GM18858 (cell line): ENCODE measurements at regions not wholly inside any gene's neighbourhood (a gene's known extent, or its start where the extent isn't known, plus 50 kb on each side); places are given as distances from the start of the nearest gene placed in this dataset.
"Not testable (repeated sequence)": the region's sequence is repeated elsewhere in the genome, so short reads cannot be mapped to it uniquely, and the experiment has no call there.

Source experiments
- ATAC-seq: cut with Tn5 transposase; IDR thresholded peaks from one replicate; pipeline ENCODE4 v1.9.1; 2021; ENCODE audit not compliant: unreplicated experiment

- ATAC-seq: no peak
These were observed 156.8 kb upstream of the STS start for GRCh38 chrX:6990552-6991193.

GRCh38 chrX:6989858-6990257, 157.7 kb upstream of the STS start:
- ATAC-seq: no peak

DNA sequence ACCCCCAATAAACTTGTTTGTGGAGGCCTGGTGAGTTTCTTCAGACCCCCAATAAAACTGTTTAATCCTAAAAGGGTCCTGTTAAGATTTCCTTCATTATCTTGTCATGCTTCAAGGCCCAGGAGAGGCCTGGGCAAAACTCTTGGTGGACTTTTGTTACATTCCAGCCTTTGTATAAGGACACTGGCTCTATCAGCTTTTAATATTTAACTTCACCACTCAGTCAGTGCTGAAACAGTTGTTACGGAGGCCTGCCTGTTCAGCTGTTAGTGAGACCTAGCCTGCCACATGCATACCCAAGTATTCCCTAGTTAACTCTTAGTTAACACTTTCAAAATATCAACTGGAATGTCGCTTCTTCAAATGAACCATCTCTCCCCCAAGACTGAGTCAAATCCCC, 158.8 kb upstream of the STS start:
- ATAC-seq: not testable (repeated sequence)

- ATAC-seq: no peak
These were observed 160.6 kb upstream of the STS start for GRCh38 chrX:6986915-6987314.

DNA sequence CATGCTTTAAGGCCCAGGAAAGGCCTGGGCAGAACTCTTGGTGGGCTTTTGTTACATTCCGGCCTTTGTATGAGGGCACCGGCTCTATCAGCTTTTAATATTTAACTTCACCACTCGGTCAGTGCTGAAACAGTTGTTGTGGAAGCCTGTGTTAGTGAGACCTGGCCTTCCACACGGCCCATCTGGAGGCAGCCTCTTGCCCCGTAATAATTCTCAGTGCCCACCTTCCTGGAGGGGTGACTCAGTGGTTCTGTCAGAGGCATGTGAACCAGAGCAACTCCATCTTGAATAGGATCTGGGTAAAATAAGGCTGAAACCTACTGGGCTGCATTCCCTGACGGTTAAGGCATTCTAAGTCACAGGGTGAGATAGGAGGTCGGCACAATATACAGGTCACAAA, 162.0 kb upstream of the STS start:
- ATAC-seq: no peak

DNA sequence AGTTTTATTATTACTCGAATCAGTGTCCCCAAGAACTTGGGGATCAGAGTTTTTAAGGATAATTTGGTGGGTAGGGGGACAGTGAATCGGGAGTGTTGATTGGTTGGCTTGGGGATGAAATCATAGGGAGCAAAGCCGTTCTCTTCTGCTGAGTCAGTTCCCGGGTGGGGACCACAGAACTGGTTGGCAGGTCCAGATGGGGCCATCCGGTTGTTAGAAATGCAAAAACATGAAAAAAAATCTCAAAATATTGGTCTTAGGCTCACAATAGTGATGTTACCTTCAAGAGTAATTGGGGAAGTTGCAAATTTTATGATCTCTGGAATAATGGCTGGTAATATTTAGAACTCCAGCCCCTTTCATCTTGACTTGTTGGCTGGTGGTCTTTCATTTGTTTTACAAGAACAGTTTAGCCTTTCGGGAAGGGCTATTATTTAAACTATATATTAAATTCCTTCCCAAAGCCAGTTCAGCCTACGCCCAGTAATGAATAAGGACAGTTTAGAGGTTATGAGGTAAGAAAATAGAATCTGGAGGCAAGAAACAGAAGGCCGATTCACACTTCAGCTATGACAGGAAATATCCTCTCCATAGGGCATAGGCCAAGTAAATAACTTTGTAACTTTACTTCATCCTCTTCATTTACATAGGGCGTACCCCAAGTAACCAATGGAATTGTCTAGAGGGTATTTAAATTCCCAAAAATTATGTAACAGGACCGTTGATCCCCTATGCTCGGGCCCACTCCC, 164.1 kb upstream of the STS start:
- no peak for ATAC-seq

GRCh38 chrX:6981718-6982406, 165.7 kb upstream of the STS start:
- no peak for ATAC-seq

DNA sequence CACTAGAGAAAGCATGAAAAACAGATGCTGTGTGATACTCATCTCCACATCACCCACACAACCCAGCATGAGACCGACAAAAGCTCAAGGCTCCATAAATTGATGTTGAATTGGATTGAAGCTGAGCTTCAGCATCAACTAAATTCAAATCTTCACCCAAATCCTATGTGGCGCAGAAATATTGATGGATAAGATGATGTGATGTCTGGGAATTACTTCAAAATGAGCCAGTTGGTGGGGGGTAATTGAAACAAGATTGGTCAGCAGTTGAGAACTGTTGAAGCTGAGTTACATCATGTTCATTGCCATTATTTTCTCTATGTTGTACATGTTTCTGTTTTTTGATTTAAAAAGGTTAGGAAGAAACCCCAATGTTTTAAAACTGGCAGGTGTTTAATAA, 166.5 kb upstream of the STS start:
- ATAC-seq: no peak

GRCh38 chrX:6968231-6968630, 179.3 kb upstream of the STS start:
- ATAC-seq: no peak

DNA sequence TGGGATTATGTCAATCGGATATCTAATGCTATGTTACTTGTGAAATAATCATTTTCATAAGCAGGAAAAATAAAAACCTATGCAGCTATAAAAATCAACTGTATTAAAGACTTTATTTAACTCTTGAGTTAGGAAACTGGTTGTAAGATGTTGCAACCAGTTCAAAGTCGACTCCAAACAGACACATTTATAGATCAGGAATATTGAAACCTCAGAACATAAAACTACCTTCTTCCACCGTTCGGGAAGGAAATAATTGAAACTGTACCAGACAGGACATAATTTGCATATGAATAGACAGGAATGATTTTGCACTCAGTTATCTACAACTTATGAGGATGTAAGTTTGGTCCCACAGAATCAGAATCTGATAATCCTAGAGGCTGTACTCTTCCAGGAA, 181.8 kb upstream of the STS start:
- ATAC-seq: no peak

DNA sequence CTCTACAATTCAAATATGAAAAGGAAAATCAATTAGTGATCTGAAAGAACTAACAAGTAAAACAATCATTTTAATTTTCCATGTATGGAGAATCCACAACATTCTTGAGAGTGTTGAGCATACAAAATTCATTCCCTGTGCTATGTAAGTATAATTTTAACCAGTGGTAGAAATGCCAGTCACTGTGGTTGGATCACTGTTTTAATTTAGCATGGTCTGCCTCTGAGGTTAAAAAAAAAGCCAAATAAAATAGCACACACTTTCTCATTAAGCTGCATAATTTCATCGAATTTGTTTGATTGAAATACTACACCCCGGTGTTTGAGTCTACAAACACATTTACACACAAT, 185.5 kb upstream of the STS start:
- ATAC-seq: no peak

DNA sequence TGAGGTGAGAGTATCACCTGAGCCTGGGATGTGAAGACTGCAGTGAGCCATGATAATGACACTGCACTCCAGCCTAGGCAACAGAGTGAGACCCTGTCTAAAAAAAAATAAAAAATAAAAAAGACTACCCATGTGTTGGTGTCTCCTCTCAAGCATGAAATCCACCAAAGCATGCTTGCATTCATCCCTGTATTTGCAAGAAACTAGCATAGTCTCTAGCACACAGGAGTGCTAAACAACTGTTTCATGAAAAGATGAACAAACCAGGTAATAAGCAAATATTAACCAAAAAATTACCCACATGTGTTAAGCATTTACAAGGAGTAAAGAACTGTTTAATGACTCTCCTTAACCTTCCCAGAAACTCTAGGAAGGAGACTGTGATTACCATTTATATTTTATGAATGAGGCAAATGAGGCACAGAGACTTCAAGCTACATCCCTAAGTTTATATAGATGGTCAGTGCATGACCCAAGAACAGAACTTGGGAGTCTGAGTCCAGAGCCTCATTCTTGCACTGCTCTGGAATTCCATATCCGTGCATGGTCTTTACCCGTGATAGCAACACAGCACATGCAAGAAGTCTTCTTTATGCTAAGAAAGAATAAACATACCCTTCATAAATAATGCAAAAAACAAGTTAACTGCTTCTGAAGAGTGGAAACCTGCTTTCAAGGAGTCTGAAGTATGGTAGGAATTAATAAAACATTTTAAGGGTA, 186.1 kb upstream of the STS start:
- ATAC-seq: no peak

DNA sequence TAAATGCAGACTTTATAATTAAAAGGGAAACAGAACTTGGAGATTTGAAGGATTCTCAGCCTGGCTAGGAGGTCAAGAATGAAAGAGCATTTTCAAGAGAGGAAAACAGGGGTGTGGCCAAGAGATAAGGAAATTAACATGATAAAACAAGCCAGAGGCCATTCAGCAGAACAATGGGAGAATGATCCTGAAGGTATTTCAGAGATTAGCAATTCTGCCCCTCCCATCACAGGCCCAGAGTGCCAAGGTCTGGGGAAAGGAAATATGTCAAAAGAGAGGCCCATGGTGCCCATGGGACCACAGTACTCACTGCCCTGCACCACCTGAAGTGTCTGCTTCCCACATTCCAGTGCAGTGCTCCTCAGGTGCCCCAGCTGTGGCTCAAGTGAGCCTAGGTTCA, 188.5 kb upstream of the STS start:
- ATAC-seq: no peak

DNA sequence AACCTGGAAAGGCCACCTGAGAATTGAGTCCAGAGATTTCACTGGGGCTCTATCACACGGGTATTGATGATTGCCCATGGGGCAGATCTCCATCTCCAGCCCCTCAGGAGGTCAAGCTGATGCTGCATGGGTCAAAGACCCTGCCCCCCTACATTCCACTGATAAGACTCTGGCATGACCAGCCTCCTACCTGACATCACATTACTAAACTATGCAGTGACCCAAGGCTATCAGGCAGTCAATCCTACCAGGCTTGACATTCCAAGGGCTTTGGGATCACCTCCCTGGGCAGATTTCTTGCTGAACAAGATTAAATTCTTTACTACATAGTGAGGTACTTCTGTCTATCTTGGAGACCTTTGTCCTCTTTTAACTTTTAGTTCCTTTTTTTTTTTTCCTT, 192.7 kb upstream of the STS start:
- ATAC-seq: no peak

DNA sequence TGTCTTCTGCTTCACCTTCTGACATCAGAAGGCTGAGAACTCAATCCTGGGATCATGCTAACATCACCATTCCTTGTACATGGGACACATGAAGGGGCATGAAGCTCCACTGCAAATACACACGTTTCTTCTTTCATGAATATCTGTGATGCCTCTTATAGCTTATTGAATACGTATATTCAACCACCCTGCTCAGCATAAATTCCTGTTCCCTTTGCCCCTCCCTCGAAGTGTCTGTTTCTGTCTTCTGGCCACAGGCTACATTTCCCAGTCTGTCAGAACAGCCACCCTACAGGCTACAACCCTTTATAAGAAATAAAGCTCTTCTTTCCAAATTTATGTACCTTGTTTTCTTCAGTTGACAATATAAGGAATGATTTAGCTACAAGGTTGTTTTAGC, 201.3 kb upstream of the STS start:
- no peak for ATAC-seq

DNA sequence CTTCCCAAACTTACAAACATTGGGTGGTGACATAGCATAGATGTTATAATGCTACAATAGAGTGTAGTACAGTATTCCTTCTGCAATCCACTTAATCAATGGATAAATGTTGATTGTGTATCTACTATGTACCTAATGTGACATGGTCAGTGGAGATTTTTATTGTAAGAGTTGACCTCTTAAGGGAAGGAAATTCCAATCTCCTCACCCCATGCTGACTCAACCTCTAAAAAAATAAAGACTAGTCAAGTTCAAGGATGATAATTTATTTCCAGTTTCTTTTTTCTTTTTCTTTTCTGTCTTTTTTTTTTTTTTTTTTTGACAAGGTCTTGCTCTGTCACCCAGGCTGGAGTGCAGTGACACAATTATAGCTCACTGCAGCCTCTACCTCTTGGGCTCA, 206.5 kb upstream of the STS start:
- ATAC-seq: no peak

DNA sequence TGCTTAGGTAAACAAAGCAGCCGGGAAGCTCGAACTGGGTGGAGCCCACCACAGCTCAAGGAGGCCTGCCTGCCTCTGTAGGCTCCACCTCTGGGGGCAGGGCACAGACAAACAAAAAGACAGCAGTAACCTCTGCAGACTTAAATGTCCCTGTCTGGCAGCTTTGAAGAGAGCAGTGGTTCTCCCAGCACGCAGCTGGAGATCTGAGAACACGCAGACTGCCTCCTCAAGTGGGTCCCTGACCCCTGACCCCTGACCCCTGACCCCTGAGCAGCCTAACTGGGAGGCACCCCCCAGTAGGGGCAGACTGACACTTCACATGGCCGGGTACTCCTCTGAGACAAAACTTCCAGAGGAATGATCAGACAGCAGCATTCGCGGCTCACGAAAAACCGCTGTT, 214.6 kb upstream of the STS start:
- not testable (repeated sequence) for ATAC-seq

- no peak for ATAC-seq
These were observed 217.1 kb upstream of the STS start for GRCh38 chrX:6930307-6930849.

- no peak for ATAC-seq
These were observed 223.0 kb upstream of the STS start for GRCh38 chrX:6924443-6925077.

DNA sequence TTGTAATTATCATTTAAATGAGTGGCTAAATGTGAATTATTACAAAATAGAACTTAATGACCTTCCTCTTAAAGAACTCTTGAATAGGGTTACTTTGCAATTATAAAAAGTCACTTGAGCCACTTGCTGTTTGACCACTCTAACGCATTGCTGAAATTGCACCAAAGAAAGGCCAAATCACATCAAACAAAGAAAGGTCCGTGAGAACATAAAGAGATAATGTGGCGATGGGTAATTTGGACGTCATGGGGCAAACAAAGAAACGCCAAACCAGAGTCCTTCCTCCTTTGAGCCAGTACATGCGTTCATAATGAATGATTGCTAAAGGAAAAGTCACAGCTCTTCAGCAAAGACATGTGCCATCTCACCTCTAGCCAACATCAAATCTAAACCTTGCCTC, 229.8 kb upstream of the STS start:
- ATAC-seq: no peak

GRCh38 chrX:6910218-6910617, 237.3 kb upstream of the STS start:
- ATAC-seq: no peak
